ENCODE measurements at regions not wholly inside any gene's neighbourhood (a gene's known extent, or its start where the extent isn't known, plus 50 kb on each side); places are given as distances from the start of the nearest gene placed in this dataset.

- TF ChIP-seq ETV6 (conservative IDR thresholded peaks at IDR 0.05 in 1 of 2, IDR thresholded peaks at IDR 0.05 in 1 of 2; ENCODE audit: borderline replicate concordance in 1 of 2, low read depth in 1 of 2) (no peak), CTCF (IDR thresholded peaks at IDR 0.05 in 2 of 3, conservative IDR thresholded peaks at IDR 0.05 in 1 of 3; ENCODE audit: control insufficient read depth in 2 of 3, extremely low read depth in 1 of 3, insufficient read depth in 1 of 3, low read depth in 3 of 3, low read length in 3 of 3) (no peak), PKNOX1 (IDR thresholded peaks at IDR 0.05) (no peak), YY1 (IDR thresholded peaks at IDR 0.05; ENCODE audit: low read depth, low read length) (no peak), NR2C1 (IDR thresholded peaks at IDR 0.05) (no peak), CREM (IDR thresholded peaks at IDR 0.05; ENCODE audit: low read depth) (no peak), PBX3 (IDR thresholded peaks at IDR 0.05; ENCODE audit: insufficient replicate concordance, low read depth, low read length) (no peak), EZH2 (IDR thresholded peaks at IDR 0.05; ENCODE audit: borderline replicate concordance, control insufficient read depth, low read depth, low read length) (no peak), JUND (IDR thresholded peaks at IDR 0.05; ENCODE audit: low read depth, low read length) (no peak), ESRRA (IDR thresholded peaks at IDR 0.05; ENCODE audit: low read length) (no peak)
Measured at GRCh38 chr15:23764716-23765115, 77.6 kb upstream of the NDN start.

Data from GM12878 (cell line).